ENCODE measurements at regions not wholly inside any gene's neighbourhood (a gene's known extent, or its start where the extent isn't known, plus 50 kb on each side); places are given as distances from the start of the nearest gene placed in this dataset.

DNA sequence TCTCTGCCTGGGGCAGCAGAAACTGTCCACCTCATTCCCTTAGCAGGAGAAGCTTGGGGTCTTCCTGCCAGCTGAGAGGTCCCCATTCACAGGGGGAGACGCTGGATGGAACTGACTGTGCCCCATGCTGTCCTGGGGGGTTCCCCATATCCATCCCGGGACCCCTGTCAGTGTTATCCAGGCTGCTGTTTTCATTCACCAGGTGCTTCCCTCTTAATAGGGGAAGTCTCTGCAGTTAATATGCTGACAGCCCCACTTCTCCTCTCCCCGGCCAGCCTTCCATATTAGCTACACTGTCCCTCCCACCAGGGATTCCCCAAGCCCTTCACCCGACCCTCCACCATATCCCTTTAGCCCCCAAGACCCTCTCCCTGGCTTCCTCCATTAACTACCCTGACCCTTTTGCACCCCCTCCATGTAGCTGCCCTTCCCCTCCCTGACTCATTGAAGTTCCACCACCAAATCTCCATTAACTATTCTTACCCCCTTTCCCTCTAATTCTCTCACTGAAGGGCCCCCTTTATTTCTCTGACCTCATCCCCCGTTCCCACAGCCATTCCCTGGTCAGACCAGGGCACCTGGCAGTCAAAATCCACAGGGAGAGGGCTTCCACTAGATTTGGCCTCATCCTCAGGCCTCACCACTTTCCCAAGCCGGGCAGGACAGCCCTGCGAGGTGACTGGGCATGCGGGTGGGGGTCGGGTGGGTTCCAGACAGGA lies 92.0 kb upstream of the PAX2 start:
- Histone ChIP-seq H3K9me3 (ENCODE audit: control insufficient read depth, insufficient read depth, low read depth, low read length) (no peaks in the 10 kb centered on the region), H3K4me3 (ENCODE audit: low read depth, low read length) (peak overlapping the region; percentile 16), H3K4me1 (ENCODE audit: control insufficient read depth, insufficient read depth, low read length) (peaks cover 9% of the 10 kb centered on the region), H3K27ac (ENCODE audit: extremely low read depth, low read depth, low read length) (peak overlapping the region; percentile 90), H3K36me3 (ENCODE audit: control insufficient read depth in 2 of 2, insufficient read depth in 1 of 2, low read length in 2 of 2) (no peaks in the 10 kb centered on the region)
- CTCF ChIA-PET, result interaction anchor here (0.6 to 1.0 kb wide), 3 partner anchors 84 to 345 kb away, joined by 3 to 4 read pairs (median 4); no protein-coding TSS in a partner anchor
- POLR2A ChIA-PET, result no interaction called here
- TF ChIP-seq ZNF660 (tag by site-specific recombination; IDR thresholded peaks at IDR 0.05) (no peak), ZNF354C (tag by site-specific recombination; IDR thresholded peaks at IDR 0.05; ENCODE audit: borderline replicate concordance, low read depth) (no peak), SP7 (tag by site-specific recombination; IDR thresholded peaks at IDR 0.05) (no peak), TSHZ1 (tag by site-specific recombination; IDR thresholded peaks at IDR 0.05; ENCODE audit: borderline replicate concordance) (no peak), YY2 (tag by site-specific recombination; IDR thresholded peaks at IDR 0.05) (0 out of 2 replicates have a peak, but pooled peaks have one; percentile 18), BCL6B (tag by site-specific recombination; IDR thresholded peaks at IDR 0.05) (no peak), ZNF623 (tag by site-specific recombination; IDR thresholded peaks at IDR 0.05) (no peak), ZBTB21 (tag by site-specific recombination; IDR thresholded peaks at IDR 0.05) (peak; percentile 38; the same call in 1 of the 2 replicates), ZSCAN30 (tag by site-specific recombination; IDR thresholded peaks at IDR 0.05) (no peak), ZSCAN4 (tag by site-specific recombination; IDR thresholded peaks at IDR 0.05) (no peak), ZNF398 (tag by site-specific recombination; IDR thresholded peaks at IDR 0.05) (peak; percentile 87), KLF9 (tag by site-specific recombination; IDR thresholded peaks at IDR 0.05; ENCODE audit: low read depth) (no peak), ZNF514 (tag by site-specific recombination; IDR thresholded peaks at IDR 0.05) (0 out of 2 replicates have a peak, but pooled peaks have one; percentile 40)
- TF ChIP-seq, protein P1, sequence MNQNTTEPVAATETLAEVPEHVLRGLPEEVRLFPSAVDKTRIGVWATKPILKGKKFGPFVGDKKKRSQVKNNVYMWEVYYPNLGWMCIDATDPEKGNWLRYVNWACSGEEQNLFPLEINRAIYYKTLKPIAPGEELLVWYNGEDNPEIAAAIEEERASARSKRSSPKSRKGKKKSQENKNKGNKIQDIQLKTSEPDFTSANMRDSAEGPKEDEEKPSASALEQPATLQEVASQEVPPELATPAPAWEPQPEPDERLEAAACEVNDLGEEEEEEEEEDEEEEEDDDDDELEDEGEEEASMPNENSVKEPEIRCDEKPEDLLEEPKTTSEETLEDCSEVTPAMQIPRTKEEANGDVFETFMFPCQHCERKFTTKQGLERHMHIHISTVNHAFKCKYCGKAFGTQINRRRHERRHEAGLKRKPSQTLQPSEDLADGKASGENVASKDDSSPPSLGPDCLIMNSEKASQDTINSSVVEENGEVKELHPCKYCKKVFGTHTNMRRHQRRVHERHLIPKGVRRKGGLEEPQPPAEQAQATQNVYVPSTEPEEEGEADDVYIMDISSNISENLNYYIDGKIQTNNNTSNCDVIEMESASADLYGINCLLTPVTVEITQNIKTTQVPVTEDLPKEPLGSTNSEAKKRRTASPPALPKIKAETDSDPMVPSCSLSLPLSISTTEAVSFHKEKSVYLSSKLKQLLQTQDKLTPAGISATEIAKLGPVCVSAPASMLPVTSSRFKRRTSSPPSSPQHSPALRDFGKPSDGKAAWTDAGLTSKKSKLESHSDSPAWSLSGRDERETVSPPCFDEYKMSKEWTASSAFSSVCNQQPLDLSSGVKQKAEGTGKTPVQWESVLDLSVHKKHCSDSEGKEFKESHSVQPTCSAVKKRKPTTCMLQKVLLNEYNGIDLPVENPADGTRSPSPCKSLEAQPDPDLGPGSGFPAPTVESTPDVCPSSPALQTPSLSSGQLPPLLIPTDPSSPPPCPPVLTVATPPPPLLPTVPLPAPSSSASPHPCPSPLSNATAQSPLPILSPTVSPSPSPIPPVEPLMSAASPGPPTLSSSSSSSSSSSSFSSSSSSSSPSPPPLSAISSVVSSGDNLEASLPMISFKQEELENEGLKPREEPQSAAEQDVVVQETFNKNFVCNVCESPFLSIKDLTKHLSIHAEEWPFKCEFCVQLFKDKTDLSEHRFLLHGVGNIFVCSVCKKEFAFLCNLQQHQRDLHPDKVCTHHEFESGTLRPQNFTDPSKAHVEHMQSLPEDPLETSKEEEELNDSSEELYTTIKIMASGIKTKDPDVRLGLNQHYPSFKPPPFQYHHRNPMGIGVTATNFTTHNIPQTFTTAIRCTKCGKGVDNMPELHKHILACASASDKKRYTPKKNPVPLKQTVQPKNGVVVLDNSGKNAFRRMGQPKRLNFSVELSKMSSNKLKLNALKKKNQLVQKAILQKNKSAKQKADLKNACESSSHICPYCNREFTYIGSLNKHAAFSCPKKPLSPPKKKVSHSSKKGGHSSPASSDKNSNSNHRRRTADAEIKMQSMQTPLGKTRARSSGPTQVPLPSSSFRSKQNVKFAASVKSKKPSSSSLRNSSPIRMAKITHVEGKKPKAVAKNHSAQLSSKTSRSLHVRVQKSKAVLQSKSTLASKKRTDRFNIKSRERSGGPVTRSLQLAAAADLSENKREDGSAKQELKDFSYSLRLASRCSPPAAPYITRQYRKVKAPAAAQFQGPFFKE (tag by site-specific recombination; IDR thresholded peaks at IDR 0.05; ENCODE audit: borderline replicate concordance), result peak; percentile 25; the same call in 1 of the 2 replicates
- TF ChIP-seq, protein P2, sequence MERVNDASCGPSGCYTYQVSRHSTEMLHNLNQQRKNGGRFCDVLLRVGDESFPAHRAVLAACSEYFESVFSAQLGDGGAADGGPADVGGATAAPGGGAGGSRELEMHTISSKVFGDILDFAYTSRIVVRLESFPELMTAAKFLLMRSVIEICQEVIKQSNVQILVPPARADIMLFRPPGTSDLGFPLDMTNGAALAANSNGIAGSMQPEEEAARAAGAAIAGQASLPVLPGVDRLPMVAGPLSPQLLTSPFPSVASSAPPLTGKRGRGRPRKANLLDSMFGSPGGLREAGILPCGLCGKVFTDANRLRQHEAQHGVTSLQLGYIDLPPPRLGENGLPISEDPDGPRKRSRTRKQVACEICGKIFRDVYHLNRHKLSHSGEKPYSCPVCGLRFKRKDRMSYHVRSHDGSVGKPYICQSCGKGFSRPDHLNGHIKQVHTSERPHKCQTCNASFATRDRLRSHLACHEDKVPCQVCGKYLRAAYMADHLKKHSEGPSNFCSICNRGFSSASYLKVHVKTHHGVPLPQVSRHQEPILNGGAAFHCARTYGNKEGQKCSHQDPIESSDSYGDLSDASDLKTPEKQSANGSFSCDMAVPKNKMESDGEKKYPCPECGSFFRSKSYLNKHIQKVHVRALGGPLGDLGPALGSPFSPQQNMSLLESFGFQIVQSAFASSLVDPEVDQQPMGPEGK (tag by site-specific recombination; IDR thresholded peaks at IDR 0.05), result peak; percentile 52

Data from HEK293 (cell line).